ENCODE measurements at regions not wholly inside any gene's neighbourhood (a gene's known extent, or its start where the extent isn't known, plus 50 kb on each side); places are given as distances from the start of the nearest gene placed in this dataset.

GRCh38 chr13:31684466-31684865 is 54.9 kb upstream of the RXFP2 start:
- TF ChIP-seq CEBPB (IDR thresholded peaks at IDR 0.05) (no peak), NFIC (IDR thresholded peaks at IDR 0.05) (no peak), EGR1 (IDR thresholded peaks at IDR 0.05) (no peak), REST (IDR thresholded peaks at IDR 0.05; ENCODE audit: low read depth) (no peak), EP300 (IDR thresholded peaks at IDR 0.05; ENCODE audit: borderline replicate concordance) (no peak), RAD21 (IDR thresholded peaks at IDR 0.05; ENCODE audit: low read depth) (no peak), MAX (IDR thresholded peaks at IDR 0.05) (no peak), YY1 (IDR thresholded peaks at IDR 0.05; ENCODE audit: low read depth) (no peak), FOXM1 (IDR thresholded peaks at IDR 0.05; ENCODE audit: borderline replicate concordance, low read depth) (no peak), TEAD4 (IDR thresholded peaks at IDR 0.05) (no peak), TAF1 (IDR thresholded peaks at IDR 0.05; ENCODE audit: low read depth) (no peak), USF1 (IDR thresholded peaks at IDR 0.05) (no peak), ZBTB7A (IDR thresholded peaks at IDR 0.05; ENCODE audit: low read depth) (no peak)
